Stimulated activated CD8-positive, alpha-beta memory T cell treated with anti-CD3 and anti-CD28 coated beads, Interleukin-4, amount 100 ng/mL, for 48 hours (primary cell): ENCODE measurements at regions not wholly inside any gene's neighbourhood (a gene's known extent, or its start where the extent isn't known, plus 50 kb on each side); places are given as distances from the start of the nearest gene placed in this dataset.
"Not testable (repeated sequence)": the region's sequence is repeated elsewhere in the genome, so short reads cannot be mapped to it uniquely, and the experiment has no call there.

Experiments
- DNase-seq: peaks from one replicate; pipeline ENCODE4 v3.0.0-alpha.2; 2020

GRCh38 chr5:39579750-39580149, 155.0 kb upstream of the DAB2 start:
- no peak for DNase-seq

- DNase-seq = no peak
Measured at GRCh38 chr5:39578887-39579497, 154.2 kb upstream of the DAB2 start.

- DNase-seq = no peak
Measured at GRCh38 chr5:39577529-39577928, 152.7 kb upstream of the DAB2 start.

GRCh38 chr5:39570403-39571027, 145.7 kb upstream of the DAB2 start:
- DNase-seq = no peak

- no peak for DNase-seq
Measured at GRCh38 chr5:39569857-39570256, 145.1 kb upstream of the DAB2 start.

- no peak for DNase-seq
Measured at GRCh38 chr5:39566891-39567290, 142.1 kb upstream of the DAB2 start.

- no peak for DNase-seq
Measured at GRCh38 chr5:39566029-39566428, 141.2 kb upstream of the DAB2 start.

GRCh38 chr5:39561421-39561820, 136.6 kb upstream of the DAB2 start:
- no peak for DNase-seq

- no peak for DNase-seq
Measured at GRCh38 chr5:39560726-39561125, 135.9 kb upstream of the DAB2 start.

- no peak for DNase-seq
Measured at GRCh38 chr5:39559923-39560322, 135.1 kb upstream of the DAB2 start.

GRCh38 chr5:39558541-39558940, 133.8 kb upstream of the DAB2 start:
- DNase-seq = no peak

- DNase-seq = no peak
Measured at GRCh38 chr5:39555788-39556187, 131.0 kb upstream of the DAB2 start.

- DNase-seq = no peak
Measured at GRCh38 chr5:39547553-39548154, 122.9 kb upstream of the DAB2 start.

- no peak for DNase-seq
Measured at GRCh38 chr5:39544941-39545340, 120.2 kb upstream of the DAB2 start.

GRCh38 chr5:39543335-39543734, 118.6 kb upstream of the DAB2 start:
- DNase-seq = no peak

- DNase-seq = no peak
Measured at GRCh38 chr5:39542511-39543285, 117.9 kb upstream of the DAB2 start.

- DNase-seq = no peak
Measured at GRCh38 chr5:39541920-39542319, 117.1 kb upstream of the DAB2 start.

- DNase-seq = no peak
Measured at GRCh38 chr5:39539470-39539869, 114.7 kb upstream of the DAB2 start.

- DNase-seq = no peak
Measured at GRCh38 chr5:39534690-39535089, 109.9 kb upstream of the DAB2 start.

GRCh38 chr5:39533749-39534148, 109.0 kb upstream of the DAB2 start:
- no peak for DNase-seq

GRCh38 chr5:39532511-39532910, 107.7 kb upstream of the DAB2 start:
- no peak for DNase-seq

GRCh38 chr5:39531306-39531705, 106.5 kb upstream of the DAB2 start:
- no peak for DNase-seq

- no peak for DNase-seq
Measured at GRCh38 chr5:39526914-39527477, 102.2 kb upstream of the DAB2 start.

- not testable (repeated sequence) for DNase-seq
Measured at GRCh38 chr5:39525781-39526180, 101.0 kb upstream of the DAB2 start.
